ENCODE measurements at regions not wholly inside any gene's neighbourhood (a gene's known extent, or its start where the extent isn't known, plus 50 kb on each side); places are given as distances from the start of the nearest gene placed in this dataset.

DNA sequence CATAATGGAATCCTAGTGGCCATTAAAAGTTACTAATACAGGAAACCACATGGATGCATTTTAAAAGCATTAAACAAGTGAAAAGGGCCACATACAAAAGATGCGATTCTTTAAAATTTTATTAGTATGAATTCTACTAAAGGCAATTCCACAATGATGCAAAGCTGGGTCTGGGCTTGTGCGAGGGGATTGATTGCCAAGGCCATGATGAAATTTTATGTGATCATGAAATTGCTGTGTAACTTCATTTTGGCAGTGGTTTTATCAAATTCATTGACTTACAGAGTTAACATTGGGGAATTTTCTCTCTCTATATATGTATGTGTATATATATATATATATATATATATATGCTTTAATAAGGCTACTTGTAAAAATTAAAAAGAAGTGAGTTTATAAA lies 1142.5 kb upstream of the IGFBP7 start:
- TF ChIP-seq, protein P1, sequence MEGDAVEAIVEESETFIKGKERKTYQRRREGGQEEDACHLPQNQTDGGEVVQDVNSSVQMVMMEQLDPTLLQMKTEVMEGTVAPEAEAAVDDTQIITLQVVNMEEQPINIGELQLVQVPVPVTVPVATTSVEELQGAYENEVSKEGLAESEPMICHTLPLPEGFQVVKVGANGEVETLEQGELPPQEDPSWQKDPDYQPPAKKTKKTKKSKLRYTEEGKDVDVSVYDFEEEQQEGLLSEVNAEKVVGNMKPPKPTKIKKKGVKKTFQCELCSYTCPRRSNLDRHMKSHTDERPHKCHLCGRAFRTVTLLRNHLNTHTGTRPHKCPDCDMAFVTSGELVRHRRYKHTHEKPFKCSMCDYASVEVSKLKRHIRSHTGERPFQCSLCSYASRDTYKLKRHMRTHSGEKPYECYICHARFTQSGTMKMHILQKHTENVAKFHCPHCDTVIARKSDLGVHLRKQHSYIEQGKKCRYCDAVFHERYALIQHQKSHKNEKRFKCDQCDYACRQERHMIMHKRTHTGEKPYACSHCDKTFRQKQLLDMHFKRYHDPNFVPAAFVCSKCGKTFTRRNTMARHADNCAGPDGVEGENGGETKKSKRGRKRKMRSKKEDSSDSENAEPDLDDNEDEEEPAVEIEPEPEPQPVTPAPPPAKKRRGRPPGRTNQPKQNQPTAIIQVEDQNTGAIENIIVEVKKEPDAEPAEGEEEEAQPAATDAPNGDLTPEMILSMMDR (conservative IDR thresholded peaks at IDR 0.05): no peak
- TF ChIP-seq ZFX (IDR thresholded peaks at IDR 0.05): no peak
